KMS-11 (cell line): ENCODE measurements at regions not wholly inside any gene's neighbourhood (a gene's known extent, or its start where the extent isn't known, plus 50 kb on each side); places are given as distances from the start of the nearest gene placed in this dataset.

Experiments used
- H2AFZ ChIP-seq: fragments of 200-600 bp; sonication (generic); 2 replicates; pipeline ENCODE4 v1.6.1; 2016; ENCODE audit warnings: antibody characterized with exemption, mixed run types, low read depth
- H3K27ac ChIP-seq: fragments of 200-600 bp; sonication (generic); 2 replicates; pipeline ENCODE4 v1.6.1; 2016; ENCODE audit warnings: mild to moderate bottlenecking, mixed run types
- H3K27me3 ChIP-seq: fragments of 200-600 bp; sonication (generic); 2 replicates; pipeline ENCODE4 v1.6.1; 2017; ENCODE audit warnings: mild to moderate bottlenecking, low read depth, mixed run types, moderate library complexity; ENCODE audit not compliant: insufficient read depth
- H3K36me3 ChIP-seq: fragments of 200-600 bp; sonication (generic); 2 replicates; pipeline ENCODE4 v1.6.1; 2017; ENCODE audit warnings: mild to moderate bottlenecking, mixed run types; ENCODE audit not compliant: insufficient read depth
- H3K4me1 ChIP-seq: fragments of 200-600 bp; sonication (generic); 2 replicates; pipeline ENCODE4 v1.6.1; 2016; ENCODE audit warnings: mild to moderate bottlenecking, low read depth, mixed run types; ENCODE audit not compliant: poor library complexity, severe bottlenecking
- H3K4me2 ChIP-seq: fragments of 200-600 bp; sonication (generic); 2 replicates; pipeline ENCODE4 v1.7.0; 2016; ENCODE audit warnings: mild to moderate bottlenecking, mixed run types
- H3K4me3 ChIP-seq: fragments of 200-600 bp; sonication (generic); IDR thresholded peaks from 2 replicates; pipeline ENCODE4 v1.6.1; 2017; ENCODE audit warnings: low read depth, low read length, mixed read lengths; ENCODE audit not compliant: insufficient read depth
- H3K79me2 ChIP-seq: fragments of 200-600 bp; sonication (generic); 2 replicates; pipeline ENCODE4 v1.6.1; 2016; ENCODE audit warnings: low read depth, mixed run types; ENCODE audit not compliant: insufficient read depth
- H3K9ac ChIP-seq: fragments of 200-600 bp; sonication (generic); 2 replicates; pipeline ENCODE4 v1.6.1; 2016; ENCODE audit warnings: mild to moderate bottlenecking, mixed run types
- H4K20me1 ChIP-seq: fragments of 200-600 bp; sonication (generic); 2 replicates; pipeline ENCODE4 v1.6.1; 2016; ENCODE audit warnings: mild to moderate bottlenecking, mixed run types; ENCODE audit not compliant: insufficient read depth
- CTCF ChIP-seq: fragments of 200-600 bp; sonication (generic); conservative IDR thresholded peaks from 2 replicates; pipeline ENCODE4 v1.6.1; 2017; ENCODE audit warnings: low read depth, mild to moderate bottlenecking, antibody characterized with exemption, low read length, moderate library complexity, mixed read lengths

GRCh38 chr22:49136041-49136815 lies 691.4 kb downstream of the BRD1 start:
- Histone ChIP-seq H3K4me1 (no peaks in the 10 kb centered on the region), H3K4me3 (no peak overlapping the region), H2AFZ (no peak overlapping the region), H4K20me1 (no peaks in the 10 kb centered on the region), H3K27ac (no peak overlapping the region), H3K36me3 (no peaks in the 10 kb centered on the region), H3K9ac (no peak overlapping the region), H3K4me2 (no peak overlapping the region), H3K27me3 (0 out of 2 replicates have a peak, but pooled peaks cover 3% of the 10 kb centered on the region), H3K79me2 (no peaks in the 10 kb centered on the region)
- TF ChIP-seq CTCF: no peak

- Histone ChIP-seq H2AFZ (no peak overlapping the region), H3K36me3 (no peaks in the 10 kb centered on the region)
These were observed 693.6 kb downstream of the BRD1 start for GRCh38 chr22:49134076-49134475.

GRCh38 chr22:49133541-49133940 lies 694.1 kb downstream of the BRD1 start:
- Histone ChIP-seq H3K4me1 (no peaks in the 10 kb centered on the region), H3K79me2 (no peaks in the 10 kb centered on the region), H3K27ac (no peak overlapping the region), H3K27me3 (0 out of 2 replicates have a peak, but pooled peaks cover 3% of the 10 kb centered on the region), H4K20me1 (no peaks in the 10 kb centered on the region), H3K9ac (no peak overlapping the region), H3K36me3 (no peaks in the 10 kb centered on the region), H3K4me2 (no peak overlapping the region), H2AFZ (no peak overlapping the region), H3K4me3 (no peak overlapping the region)
- TF ChIP-seq CTCF: no peak

More at GRCh38 chr22:49134076-49134475, 693.6 kb downstream of the BRD1 start:
- H3K4me1 ChIP-seq: no peaks in the 10 kb centered on the region
- H3K79me2 ChIP-seq: no peaks in the 10 kb centered on the region
- H3K9ac ChIP-seq: no peak overlapping the region
- no peaks in the 10 kb centered on the region for H4K20me1 ChIP-seq
- H3K27ac ChIP-seq: no peak overlapping the region
- H3K4me3 ChIP-seq: no peak overlapping the region
- no peak overlapping the region for H3K4me2 ChIP-seq
- H3K27me3 ChIP-seq: 0 out of 2 replicates have a peak, but pooled peaks cover 3% of the 10 kb centered on the region
- no peak for TF ChIP-seq CTCF

DNA sequence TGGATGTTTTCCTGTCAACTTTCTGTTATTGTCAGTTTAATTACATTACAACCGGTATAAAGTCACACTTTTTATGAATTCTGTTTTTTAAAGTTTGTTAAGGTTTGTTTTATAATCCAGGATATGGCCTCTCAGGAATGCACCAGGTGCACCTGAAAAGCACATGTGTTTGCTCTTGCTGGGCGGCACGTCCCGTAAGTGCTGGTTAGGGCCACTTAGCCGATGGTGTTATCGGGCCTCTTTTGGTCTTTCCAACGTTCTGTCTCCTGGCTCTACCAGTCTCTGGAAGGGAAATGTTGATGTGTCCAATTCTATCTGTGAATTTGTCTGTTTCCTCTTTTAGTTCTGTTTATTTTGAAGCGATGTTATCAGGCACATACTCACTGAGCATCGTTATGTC lies 695.7 kb downstream of the BRD1 start:
- Histone ChIP-seq H4K20me1 (no peaks in the 10 kb centered on the region), H3K27me3 (0 out of 2 replicates have a peak, but pooled peaks cover 3% of the 10 kb centered on the region), H3K36me3 (no peaks in the 10 kb centered on the region), H3K4me1 (no peaks in the 10 kb centered on the region), H3K79me2 (no peaks in the 10 kb centered on the region), H3K4me2 (no peak overlapping the region), H3K27ac (no peak overlapping the region), H3K4me3 (no peak overlapping the region), H3K9ac (no peak overlapping the region), H2AFZ (no peak overlapping the region)
- no peak for TF ChIP-seq CTCF
